ENCODE measurements at regions not wholly inside any gene's neighbourhood (a gene's known extent, or its start where the extent isn't known, plus 50 kb on each side); places are given as distances from the start of the nearest gene placed in this dataset.

- dilution Hi-C loops (cut with MboI; ENCODE audit: extremely low pct_ligation_motif_present, low sequenced_read_pairs) (no loop called here), intact Hi-C loops (cut with micrococcal nuclease) (no loop called here)
- Histone ChIP-seq H3K27me3 (ENCODE audit: control insufficient read depth in 2 of 2, insufficient read depth in 2 of 2, low read length in 2 of 2) (peaks cover 0 to 4% of the 10 kb centered on the region in 2 experiments), H3K9me3 (replicated peaks; ENCODE audit: control insufficient read depth, insufficient read depth, low read length) (no peaks in the 10 kb centered on the region), H3K36me3 (ENCODE audit: control insufficient read depth in 2 of 2, extremely low read depth in 1 of 2, insufficient read depth in 2 of 2, low read length in 2 of 2) (no peaks in the 10 kb centered on the region), H3K9ac (replicated peaks; ENCODE audit: extremely low read depth, insufficient read depth, low read length) (no peak overlapping the region), H3K4me2 (ENCODE audit: insufficient read depth, low read length) (no peak overlapping the region), H3K4me3 (replicated peaks in 1 of 3; ENCODE audit: insufficient read depth in 1 of 3, low read depth in 1 of 3, low read length in 3 of 3) (no peak overlapping the region), H3K79me2 (ENCODE audit: control insufficient read depth, insufficient read depth, low read length) (no peaks in the 10 kb centered on the region), H4K20me1 (replicated peaks; ENCODE audit: control insufficient read depth, extremely low read depth, insufficient read depth, low read length) (no peaks in the 10 kb centered on the region), H3K9me1 (replicated peaks; ENCODE audit: control insufficient read depth, extremely low read depth, insufficient read depth, low read length) (no peaks in the 10 kb centered on the region), H2AFZ (ENCODE audit: low read depth, low read length) (no peak overlapping the region), H3K4me1 (ENCODE audit: control insufficient read depth, extremely low read depth, insufficient read depth, low read length) (peaks cover 16% of the 10 kb centered on the region), H3K27ac (ENCODE audit: insufficient read depth, low read depth, low read length) (no peak overlapping the region)
- POLR2A ChIA-PET = no interaction called here
- CTCF ChIA-PET = interaction anchor here (1.4 kb wide), 1 partner anchor 31 kb away, joined by 4 read pairs; no protein-coding TSS in a partner anchor
- TF ChIP-seq, protein P1, sequence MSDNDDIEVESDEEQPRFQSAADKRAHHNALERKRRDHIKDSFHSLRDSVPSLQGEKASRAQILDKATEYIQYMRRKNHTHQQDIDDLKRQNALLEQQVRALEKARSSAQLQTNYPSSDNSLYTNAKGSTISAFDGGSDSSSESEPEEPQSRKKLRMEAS (IDR thresholded peaks at IDR 0.05; ENCODE audit: insufficient read depth, insufficient read length) = no peak
- TF ChIP-seq, protein P2, sequence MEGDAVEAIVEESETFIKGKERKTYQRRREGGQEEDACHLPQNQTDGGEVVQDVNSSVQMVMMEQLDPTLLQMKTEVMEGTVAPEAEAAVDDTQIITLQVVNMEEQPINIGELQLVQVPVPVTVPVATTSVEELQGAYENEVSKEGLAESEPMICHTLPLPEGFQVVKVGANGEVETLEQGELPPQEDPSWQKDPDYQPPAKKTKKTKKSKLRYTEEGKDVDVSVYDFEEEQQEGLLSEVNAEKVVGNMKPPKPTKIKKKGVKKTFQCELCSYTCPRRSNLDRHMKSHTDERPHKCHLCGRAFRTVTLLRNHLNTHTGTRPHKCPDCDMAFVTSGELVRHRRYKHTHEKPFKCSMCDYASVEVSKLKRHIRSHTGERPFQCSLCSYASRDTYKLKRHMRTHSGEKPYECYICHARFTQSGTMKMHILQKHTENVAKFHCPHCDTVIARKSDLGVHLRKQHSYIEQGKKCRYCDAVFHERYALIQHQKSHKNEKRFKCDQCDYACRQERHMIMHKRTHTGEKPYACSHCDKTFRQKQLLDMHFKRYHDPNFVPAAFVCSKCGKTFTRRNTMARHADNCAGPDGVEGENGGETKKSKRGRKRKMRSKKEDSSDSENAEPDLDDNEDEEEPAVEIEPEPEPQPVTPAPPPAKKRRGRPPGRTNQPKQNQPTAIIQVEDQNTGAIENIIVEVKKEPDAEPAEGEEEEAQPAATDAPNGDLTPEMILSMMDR (IDR thresholded peaks at IDR 0.05; ENCODE audit: extremely low read depth in 1 of 2, insufficient read depth in 1 of 2, low read depth in 1 of 2, low read length in 2 of 2) = no peak
- TF ChIP-seq POLR2A (IDR thresholded peaks at IDR 0.05; ENCODE audit: low read depth, low read length) (no peak), FOS (IDR thresholded peaks at IDR 0.05; ENCODE audit: borderline replicate concordance, insufficient read depth, low read length) (no peak), EZH2 (IDR thresholded peaks at IDR 0.05; ENCODE audit: borderline replicate concordance, low read depth, low read length, severe bottlenecking) (no peak), POLR2AphosphoS5 (IDR thresholded peaks at IDR 0.05; ENCODE audit: insufficient read depth, low read depth, low read length) (no peak), JUN (IDR thresholded peaks at IDR 0.05; ENCODE audit: borderline replicate concordance, insufficient read depth, insufficient read length, low read depth) (no peak)
- FAIRE-seq (no peak), DNase-seq (ENCODE audit: low read depth, low spot score) (no peak)
- no TSS peak for BruUV-seq (replicated peaks)
Measured at GRCh38 chr16:14011846-14012245, 59.3 kb upstream of the MRTFB start.
